GM18873 (cell line): ENCODE measurements at regions not wholly inside any gene's neighbourhood (a gene's known extent, or its start where the extent isn't known, plus 50 kb on each side); places are given as distances from the start of the nearest gene placed in this dataset.

Experiments
- ATAC-seq: cut with Tn5 transposase; IDR thresholded peaks from one replicate; pipeline ENCODE4 v1.9.1; 2021; ENCODE audit warnings: mild to moderate bottlenecking, moderate library complexity, moderate number of reproducible peaks; ENCODE audit not compliant: unreplicated experiment, low FRiP score

DNA sequence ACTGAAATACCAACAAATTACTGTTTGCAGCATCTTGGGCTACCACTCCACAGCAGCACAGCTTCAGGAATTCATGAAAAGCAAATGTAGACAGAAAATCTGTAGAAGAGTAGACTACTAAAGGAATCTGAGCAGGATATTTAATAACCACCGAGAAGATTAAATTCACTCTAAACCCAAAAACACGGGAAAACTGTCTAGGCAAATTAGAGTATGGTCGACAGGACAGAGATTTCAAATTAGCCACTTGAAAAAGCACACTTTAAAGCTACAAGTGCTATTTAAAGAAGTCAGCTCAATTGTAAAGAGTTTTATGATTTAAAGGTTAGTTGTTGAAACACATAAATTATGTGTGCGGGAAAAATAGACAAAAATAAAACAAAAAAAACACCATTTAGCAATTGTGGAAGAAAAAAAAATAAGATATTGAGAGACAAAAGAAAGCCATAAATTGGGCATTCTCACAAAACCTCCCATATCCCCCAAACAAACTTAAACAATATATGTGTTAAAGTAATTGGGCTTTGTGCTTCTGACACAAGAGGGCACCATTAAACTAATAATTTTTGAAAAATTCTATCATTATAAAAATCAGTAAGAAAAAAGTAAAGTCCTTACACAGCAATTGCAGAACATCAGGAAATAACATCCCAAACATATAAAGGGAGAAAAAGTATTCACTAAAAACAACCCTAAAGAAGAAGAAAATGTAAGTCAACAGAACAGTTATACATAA lies 880.8 kb downstream of the TECRL start:
- ATAC-seq = no peak

DNA sequence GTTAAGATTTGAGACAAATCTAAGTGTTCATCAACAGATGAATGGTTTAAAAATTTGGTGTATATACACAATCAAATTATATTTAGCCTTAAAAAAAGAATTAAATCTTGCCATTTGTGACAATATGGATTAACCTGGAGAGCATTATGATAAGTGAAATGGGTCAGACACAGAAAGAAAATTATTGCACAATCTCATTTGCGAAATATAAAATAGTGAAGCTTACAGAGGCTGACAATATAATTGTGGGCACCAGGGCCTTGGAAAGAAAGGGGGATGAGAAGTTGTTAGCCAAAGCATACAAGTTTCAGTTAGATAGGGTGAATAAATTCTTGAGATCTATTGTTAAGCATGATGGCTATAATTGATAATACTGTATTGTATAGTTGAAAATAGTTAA lies 883.0 kb downstream of the TECRL start:
- no peak for ATAC-seq

- ATAC-seq = no peak
Observed at GRCh38 chr4:63524764-63525163, 884.5 kb downstream of the TECRL start.

- ATAC-seq = no peak
Observed at GRCh38 chr4:63505714-63506460, 903.4 kb downstream of the TECRL start.

- no peak for ATAC-seq
Observed at GRCh38 chr4:63493265-63493664, 916.0 kb downstream of the TECRL start.

- no peak for ATAC-seq
Observed at GRCh38 chr4:63492515-63492914, 916.7 kb downstream of the TECRL start.

GRCh38 chr4:63464393-63464792 lies 944.9 kb downstream of the TECRL start:
- no peak for ATAC-seq

DNA sequence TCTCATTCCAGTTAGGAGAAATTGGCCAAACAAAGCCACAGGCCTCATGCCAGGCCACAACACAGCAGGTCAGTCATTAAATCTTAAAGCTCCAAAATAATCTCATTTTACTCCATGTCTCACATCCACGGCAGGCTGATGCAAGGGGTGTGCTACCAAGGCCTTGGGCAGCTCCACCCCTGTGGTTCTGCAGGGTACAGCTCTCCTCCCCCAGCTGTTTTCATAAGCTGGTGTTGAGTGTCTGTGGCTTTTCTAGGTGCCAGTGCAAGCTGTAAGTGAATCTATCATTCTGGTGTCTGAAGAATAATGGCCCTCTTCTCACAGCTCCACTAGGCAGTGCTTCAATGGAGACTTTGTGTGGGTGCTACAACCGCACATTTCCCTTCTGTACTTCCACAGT lies 949.2 kb downstream of the TECRL start:
- no peak for ATAC-seq

DNA sequence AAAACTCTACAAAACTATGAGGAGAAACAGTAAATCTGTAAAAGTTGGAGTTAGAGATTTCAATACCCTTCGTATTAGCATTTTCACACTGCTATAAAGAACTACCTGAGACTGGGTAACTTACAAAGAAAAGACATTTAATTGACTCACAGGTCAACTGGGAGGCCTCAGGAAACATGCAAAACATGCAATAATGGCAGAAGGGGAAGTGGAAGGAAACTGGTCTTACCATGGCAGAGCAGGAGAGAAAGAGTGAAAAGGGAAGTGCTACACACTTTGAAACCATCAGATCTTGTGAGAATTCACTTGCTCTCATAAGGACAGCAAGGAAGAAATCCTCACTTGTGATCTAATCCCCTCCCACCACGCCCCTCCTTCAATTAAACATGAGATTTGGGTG lies 949.9 kb downstream of the TECRL start:
- ATAC-seq = no peak

DNA sequence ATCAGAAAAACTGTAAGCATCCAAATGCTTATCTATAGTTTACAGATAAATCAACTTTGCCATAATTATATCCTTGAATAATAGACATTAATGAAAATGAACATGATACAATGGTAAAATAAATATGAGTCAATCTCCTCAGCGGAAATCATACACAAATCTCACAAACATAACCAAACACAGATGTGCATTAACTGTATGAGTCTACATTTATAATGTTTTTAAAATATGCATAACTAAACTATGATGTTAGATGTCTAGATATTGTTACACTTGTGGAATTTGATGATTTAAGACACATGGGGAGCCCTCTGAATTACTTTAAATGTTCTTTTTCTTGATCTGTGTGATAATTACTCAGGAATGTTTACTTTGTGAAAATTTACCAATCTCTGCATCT lies 951.2 kb downstream of the TECRL start:
- no peak for ATAC-seq

DNA sequence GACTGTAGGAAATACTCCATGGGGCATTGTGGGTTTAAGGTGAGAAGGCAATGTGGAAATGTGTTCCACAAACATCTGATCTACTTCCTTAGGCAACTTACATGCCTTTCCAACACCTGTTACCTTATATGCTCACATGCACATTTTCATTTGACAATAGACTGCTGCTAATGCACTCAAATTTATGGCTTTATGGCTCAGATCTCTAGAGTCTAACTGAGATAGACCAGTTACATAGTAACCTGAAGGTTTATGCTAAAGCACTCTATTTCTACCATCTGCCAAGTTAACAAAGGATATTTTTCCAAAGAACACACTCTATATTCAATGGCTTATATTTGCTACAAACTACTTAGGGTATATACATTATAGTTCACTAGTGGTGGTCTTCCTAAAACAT lies 969.0 kb downstream of the TECRL start:
- no peak for ATAC-seq

GRCh38 chr4:63430105-63430504 lies 979.1 kb downstream of the TECRL start:
- no peak for ATAC-seq

- ATAC-seq = no peak
Observed at GRCh38 chr4:63396269-63396668, 1013.0 kb downstream of the TECRL start.

GRCh38 chr4:63393544-63393943 lies 1015.7 kb downstream of the TECRL start:
- no peak for ATAC-seq

- ATAC-seq = no peak
Observed at GRCh38 chr4:63379750-63380522, 1029.3 kb downstream of the TECRL start.

- no peak for ATAC-seq
Observed at GRCh38 chr4:63371001-63371400, 1038.2 kb downstream of the TECRL start.

DNA sequence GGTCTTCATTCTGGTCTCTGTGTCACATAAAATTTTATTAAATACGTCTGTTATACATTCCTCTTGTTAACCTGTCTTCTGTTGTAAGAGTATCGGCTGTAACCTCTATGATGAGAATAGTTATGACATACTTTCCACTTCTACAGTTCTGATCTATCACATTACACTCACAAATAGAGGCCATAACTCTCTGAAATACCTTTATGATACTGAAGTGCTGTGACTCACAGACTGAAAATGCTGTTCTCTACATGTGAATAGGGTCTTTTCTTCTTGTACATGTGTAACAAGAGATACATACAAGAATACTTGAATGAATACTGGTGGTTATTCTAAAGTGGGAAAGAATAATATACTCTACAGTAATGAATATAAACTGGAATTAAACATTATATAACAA lies 1047.6 kb downstream of the TECRL start:
- ATAC-seq = no peak

- no peak for ATAC-seq
Observed at GRCh38 chr4:63361066-63361465, 1048.2 kb downstream of the TECRL start.

- no peak for ATAC-seq
Observed at GRCh38 chr4:63349674-63350025, 1059.6 kb downstream of the TECRL start.

GRCh38 chr4:63348735-63349673 lies 1060.2 kb downstream of the TECRL start:
- ATAC-seq = no peak
